CMK (cell line): ENCODE measurements at regions not wholly inside any gene's neighbourhood (a gene's known extent, or its start where the extent isn't known, plus 50 kb on each side); places are given as distances from the start of the nearest gene placed in this dataset.

Experiments
- DNase-seq: peaks from one replicate; pipeline ENCODE4 v3.0.0-alpha.2; 2010; ENCODE audit warnings: low read depth

GRCh38 chr4:11342401-11342800 lies 86.3 kb downstream of the HS3ST1 start:
- no peak for DNase-seq

- no peak for DNase-seq
These were observed 87.2 kb downstream of the HS3ST1 start for GRCh38 chr4:11341337-11342043.

GRCh38 chr4:11338956-11339782 lies 89.5 kb downstream of the HS3ST1 start:
- DNase-seq: no peak

- no peak for DNase-seq
These were observed 91.4 kb downstream of the HS3ST1 start for GRCh38 chr4:11337287-11337686.

GRCh38 chr4:11336435-11336834 lies 92.3 kb downstream of the HS3ST1 start:
- DNase-seq: no peak

GRCh38 chr4:11334887-11335286 lies 93.8 kb downstream of the HS3ST1 start:
- no peak for DNase-seq

- DNase-seq: no peak
These were observed 100.3 kb downstream of the HS3ST1 start for GRCh38 chr4:11328401-11328800.

- DNase-seq: no peak
These were observed 102.7 kb downstream of the HS3ST1 start for GRCh38 chr4:11326021-11326420.

- no peak for DNase-seq
These were observed 104.9 kb downstream of the HS3ST1 start for GRCh38 chr4:11323771-11324170.

GRCh38 chr4:11313157-11313943 lies 115.3 kb downstream of the HS3ST1 start:
- DNase-seq: no peak

- DNase-seq: no peak
These were observed 116.3 kb downstream of the HS3ST1 start for GRCh38 chr4:11312389-11312788.

- no peak for DNase-seq
These were observed 127.5 kb downstream of the HS3ST1 start for GRCh38 chr4:11301075-11301660.

GRCh38 chr4:11299836-11300235 lies 128.9 kb downstream of the HS3ST1 start:
- DNase-seq: no peak

- no peak for DNase-seq
These were observed 129.7 kb downstream of the HS3ST1 start for GRCh38 chr4:11299016-11299415.

GRCh38 chr4:11298451-11298850 lies 130.2 kb downstream of the HS3ST1 start:
- no peak for DNase-seq

GRCh38 chr4:11297627-11298026 lies 131.1 kb downstream of the HS3ST1 start:
- no peak for DNase-seq

- no peak for DNase-seq
These were observed 131.5 kb downstream of the HS3ST1 start for GRCh38 chr4:11297201-11297600.

GRCh38 chr4:11293866-11294265 lies 134.8 kb downstream of the HS3ST1 start:
- DNase-seq: no peak

GRCh38 chr4:11287055-11287454 lies 141.6 kb downstream of the HS3ST1 start:
- DNase-seq: no peak

GRCh38 chr4:11286533-11286932 lies 142.2 kb downstream of the HS3ST1 start:
- no peak for DNase-seq

GRCh38 chr4:11281720-11282119 lies 147.0 kb downstream of the HS3ST1 start:
- DNase-seq: no peak

GRCh38 chr4:11271263-11271662 lies 157.4 kb downstream of the HS3ST1 start:
- no peak for DNase-seq
